NB4 (cell line): ENCODE measurements at regions not wholly inside any gene's neighbourhood (a gene's known extent, or its start where the extent isn't known, plus 50 kb on each side); places are given as distances from the start of the nearest gene placed in this dataset.
"Not testable (repeated sequence)": the region's sequence is repeated elsewhere in the genome, so short reads cannot be mapped to it uniquely, and the experiment has no call there.

Experiments
- MYC ChIP-seq: IDR thresholded peaks from 2 replicates; pipeline ENCODE4 v1.6.1; 2011; ENCODE audit warnings: low read depth, low read length
- POLR2A ChIP-seq: IDR thresholded peaks from 2 replicates; pipeline ENCODE4 v1.6.1; 2011; ENCODE audit warnings: mild to moderate bottlenecking; ENCODE audit not compliant: insufficient read length; ENCODE audit errors: extremely low read depth
- TF ChIP-seq, protein P1 (sequence below): IDR thresholded peaks from one replicate; pipeline ENCODE4 v1.5.1; 2012; ENCODE audit warnings: low read depth, low read length

GRCh38 chr6:121636217-121636616 lies 200.8 kb downstream of the GJA1 start:
- TF ChIP-seq, protein P1, sequence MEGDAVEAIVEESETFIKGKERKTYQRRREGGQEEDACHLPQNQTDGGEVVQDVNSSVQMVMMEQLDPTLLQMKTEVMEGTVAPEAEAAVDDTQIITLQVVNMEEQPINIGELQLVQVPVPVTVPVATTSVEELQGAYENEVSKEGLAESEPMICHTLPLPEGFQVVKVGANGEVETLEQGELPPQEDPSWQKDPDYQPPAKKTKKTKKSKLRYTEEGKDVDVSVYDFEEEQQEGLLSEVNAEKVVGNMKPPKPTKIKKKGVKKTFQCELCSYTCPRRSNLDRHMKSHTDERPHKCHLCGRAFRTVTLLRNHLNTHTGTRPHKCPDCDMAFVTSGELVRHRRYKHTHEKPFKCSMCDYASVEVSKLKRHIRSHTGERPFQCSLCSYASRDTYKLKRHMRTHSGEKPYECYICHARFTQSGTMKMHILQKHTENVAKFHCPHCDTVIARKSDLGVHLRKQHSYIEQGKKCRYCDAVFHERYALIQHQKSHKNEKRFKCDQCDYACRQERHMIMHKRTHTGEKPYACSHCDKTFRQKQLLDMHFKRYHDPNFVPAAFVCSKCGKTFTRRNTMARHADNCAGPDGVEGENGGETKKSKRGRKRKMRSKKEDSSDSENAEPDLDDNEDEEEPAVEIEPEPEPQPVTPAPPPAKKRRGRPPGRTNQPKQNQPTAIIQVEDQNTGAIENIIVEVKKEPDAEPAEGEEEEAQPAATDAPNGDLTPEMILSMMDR, result not testable (repeated sequence)
- TF ChIP-seq POLR2A, MYC: not testable (repeated sequence)
